Esophagus muscularis mucosa (tissue), 4 donors: ENCODE measurements at regions not wholly inside any gene's neighbourhood (a gene's known extent, or its start where the extent isn't known, plus 50 kb on each side); places are given as distances from the start of the nearest gene placed in this dataset.

ENCODE experiments used
- DNase-seq: peaks from one replicate; pipeline ENCODE4 v3.0.0-alpha.2; 2017; ENCODE audit errors: extremely low spot score
- H3K27ac ChIP-seq, 4 donors: fragments of 200-600 bp; sonication (generic); replicated peaks in 1 of 4; 1 replicate in 3 of 4; 2 replicates in 1 of 4; pipeline ENCODE4 v1.5.1; 2016 to 2019; ENCODE audit warnings: mild to moderate bottlenecking in 1 of 4
- H3K27me3 ChIP-seq, 4 donors: fragments of 200-600 bp; sonication (generic); one replicate each; pipeline versions ENCODE4 v1.5.1 to v1.6.0; 2016 to 2019
- H3K36me3 ChIP-seq, 4 donors: fragments of 200-600 bp; sonication (generic); one replicate each; pipeline ENCODE4 v1.5.1; 2016 to 2019
- H3K4me1 ChIP-seq, 4 donors: fragments of 200-600 bp; sonication (generic); one replicate each; pipeline ENCODE4 v1.5.1; 2016 to 2019
- H3K4me3 ChIP-seq, 4 donors: fragments of 200-600 bp; sonication (generic); 1 replicate in 2 of 4; 2 replicates in 2 of 4; pipeline ENCODE4 v1.5.1; 2016 to 2019; ENCODE audit warnings: mild to moderate bottlenecking in 4 of 4, moderate library complexity in 1 of 4
- H3K9me3 ChIP-seq, 4 donors: fragments of 200-600 bp; sonication (generic); 1 replicate in 3 of 4; 2 replicates in 1 of 4; pipeline ENCODE4 v1.5.1; 2016 to 2019
- EP300 ChIP-seq: sonication (generic); formaldehyde crosslinking; IDR thresholded peaks from one replicate; pipeline ENCODE4 v1.6.1; 2017; ENCODE audit warnings: antibody characterized with exemption
- POLR2A ChIP-seq: fragments of 450-650 bp; IDR thresholded peaks from one replicate; pipeline ENCODE4 v1.6.1; 2017; ENCODE audit warnings: antibody characterized with exemption, moderate library complexity, mild to moderate bottlenecking, low read depth
- POLR2AphosphoS5 ChIP-seq, 2 donors: sonication (generic); formaldehyde crosslinking; IDR thresholded peaks; one replicate each; pipeline ENCODE4 v1.6.1; 2017; ENCODE audit warnings: antibody characterized with exemption in 2 of 2
- WGBS: methylation state at CpG from one replicate; pipeline ENCODE4 v1.1.5; 2018; 5-methylcytosine and 5-hydroxymethylcytosine counted together
- intact Hi-C: fragments of 100-400 bp; cut with DNase I; formaldehyde crosslinking; loops from one replicate; pipeline ENCODE4 v1.15.1; 2023
- TF ChIP-seq, protein P1 (sequence below), 3 experiments: fragments of 200-600 bp in 2 of 3; fragments of 450-650 bp in 1 of 3; sonication (generic) in 2 of 3; IDR thresholded peaks; one replicate each; pipeline ENCODE4 v1.5.1; 2017 to 2019; ENCODE audit warnings: antibody characterized with exemption in 3 of 3, mild to moderate bottlenecking in 2 of 3, moderate library complexity in 1 of 3

DNA sequence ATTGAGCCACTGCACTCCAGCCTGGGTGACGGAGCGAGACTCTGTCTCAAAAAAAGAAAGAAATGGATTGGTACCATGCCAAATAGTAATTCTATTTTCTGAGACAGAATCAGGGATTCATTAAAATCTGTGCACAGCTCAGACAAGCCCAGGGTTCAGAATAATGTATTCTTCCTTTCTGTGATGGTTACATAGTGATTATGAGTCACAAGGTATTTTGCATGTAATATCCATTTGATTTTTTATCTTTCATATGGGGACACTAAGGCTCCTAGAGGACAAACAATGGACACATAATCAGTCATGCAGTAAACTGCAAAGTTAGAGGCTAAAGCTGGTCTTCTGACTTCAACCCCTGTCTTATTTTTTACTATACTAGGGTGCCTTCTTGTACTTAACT lies 156.8 kb upstream of the COL8A1 start:
- Histone ChIP-seq H3K4me3 (no peak overlapping the region), H3K27ac (no peak overlapping the region), H3K4me1 (no peaks in the 10 kb centered on the region), H3K27me3 (no peaks in the 10 kb centered on the region), H3K9me3 (peaks cover 0 to 7% (median 3%) of the 10 kb centered on the region in 4 donors), H3K36me3 (no peaks in the 10 kb centered on the region)
- 86% methylated on average over 2 of the region's 2 CpGs for WGBS
- DNase-seq = no peak
- intact Hi-C loops = no loop called here
- no peak for TF ChIP-seq POLR2AphosphoS5 (IDR thresholded peaks at IDR 0.05)
- TF ChIP-seq POLR2A = no peak
- TF ChIP-seq, protein P1, sequence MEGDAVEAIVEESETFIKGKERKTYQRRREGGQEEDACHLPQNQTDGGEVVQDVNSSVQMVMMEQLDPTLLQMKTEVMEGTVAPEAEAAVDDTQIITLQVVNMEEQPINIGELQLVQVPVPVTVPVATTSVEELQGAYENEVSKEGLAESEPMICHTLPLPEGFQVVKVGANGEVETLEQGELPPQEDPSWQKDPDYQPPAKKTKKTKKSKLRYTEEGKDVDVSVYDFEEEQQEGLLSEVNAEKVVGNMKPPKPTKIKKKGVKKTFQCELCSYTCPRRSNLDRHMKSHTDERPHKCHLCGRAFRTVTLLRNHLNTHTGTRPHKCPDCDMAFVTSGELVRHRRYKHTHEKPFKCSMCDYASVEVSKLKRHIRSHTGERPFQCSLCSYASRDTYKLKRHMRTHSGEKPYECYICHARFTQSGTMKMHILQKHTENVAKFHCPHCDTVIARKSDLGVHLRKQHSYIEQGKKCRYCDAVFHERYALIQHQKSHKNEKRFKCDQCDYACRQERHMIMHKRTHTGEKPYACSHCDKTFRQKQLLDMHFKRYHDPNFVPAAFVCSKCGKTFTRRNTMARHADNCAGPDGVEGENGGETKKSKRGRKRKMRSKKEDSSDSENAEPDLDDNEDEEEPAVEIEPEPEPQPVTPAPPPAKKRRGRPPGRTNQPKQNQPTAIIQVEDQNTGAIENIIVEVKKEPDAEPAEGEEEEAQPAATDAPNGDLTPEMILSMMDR (IDR thresholded peaks at IDR 0.05) = no peak
- TF ChIP-seq EP300 = no peak

DNA sequence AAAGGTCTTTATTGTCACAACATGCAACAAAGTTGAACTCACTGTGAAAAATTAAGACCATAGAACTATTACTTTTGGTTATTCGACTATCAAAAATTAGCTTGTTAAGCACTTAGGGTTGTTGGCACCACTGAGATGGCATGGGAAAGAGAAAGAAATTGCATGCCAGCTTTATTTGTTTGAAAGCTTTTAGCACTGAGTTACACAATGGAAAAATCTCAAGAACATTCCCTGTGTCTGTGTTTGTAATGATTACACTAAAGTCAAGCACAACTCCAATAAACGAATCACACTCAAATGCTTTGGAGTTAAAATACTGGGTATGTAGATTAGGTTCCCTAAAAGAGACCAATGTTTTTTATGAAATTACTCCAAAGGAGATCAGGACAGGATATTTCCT lies 158.6 kb upstream of the COL8A1 start:
- Histone ChIP-seq H3K36me3 (no peaks in the 10 kb centered on the region), H3K27ac (no peak overlapping the region), H3K4me1 (no peaks in the 10 kb centered on the region), H3K4me3 (no peak overlapping the region), H3K27me3 (no peaks in the 10 kb centered on the region), H3K9me3 (peaks cover 0 to 7% (median 3%) of the 10 kb centered on the region in 4 donors)
- TF ChIP-seq POLR2AphosphoS5 (IDR thresholded peaks at IDR 0.05) (no peak), EP300 (no peak), POLR2A (no peak)
- TF ChIP-seq, protein P1 (IDR thresholded peaks at IDR 0.05) = no peak
- 68% methylated on average over 2 of the region's 2 CpGs for WGBS
- intact Hi-C loops = no loop called here
- DNase-seq = no peak

DNA sequence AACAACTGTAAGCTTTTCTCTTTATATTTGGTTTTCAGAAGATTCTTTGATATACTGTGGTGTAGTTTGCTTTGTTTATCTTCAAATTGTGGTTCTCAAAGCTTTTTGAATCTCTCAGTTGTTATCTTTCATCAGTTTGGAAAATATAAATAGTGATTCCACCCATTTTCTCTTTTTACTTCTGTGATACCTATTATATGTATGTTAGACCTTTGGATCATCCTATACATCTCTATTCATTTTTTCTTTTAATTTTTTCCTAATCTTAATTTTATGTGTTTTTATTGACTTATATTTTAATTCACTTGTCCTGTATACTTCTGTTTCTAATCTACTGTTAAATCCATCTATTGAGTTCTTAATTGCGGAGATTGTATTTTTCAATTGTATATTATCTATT lies 160.7 kb upstream of the COL8A1 start:
- 97% methylated on average over 1 of the region's 1 CpG for WGBS
- intact Hi-C loops = no loop called here
- Histone ChIP-seq H3K4me3 (no peak overlapping the region), H3K4me1 (peaks cover 0 to 4% (median 0%) of the 10 kb centered on the region in 4 donors), H3K9me3 (peaks cover 0 to 7% (median 3%) of the 10 kb centered on the region in 4 donors), H3K27ac (no peak overlapping the region), H3K36me3 (no peaks in the 10 kb centered on the region), H3K27me3 (no peaks in the 10 kb centered on the region)
- DNase-seq = no peak
- TF ChIP-seq EP300 (no peak), POLR2AphosphoS5 (IDR thresholded peaks at IDR 0.05) (no peak), POLR2A (no peak)
- TF ChIP-seq, protein P1 (IDR thresholded peaks at IDR 0.05) = no peak

DNA sequence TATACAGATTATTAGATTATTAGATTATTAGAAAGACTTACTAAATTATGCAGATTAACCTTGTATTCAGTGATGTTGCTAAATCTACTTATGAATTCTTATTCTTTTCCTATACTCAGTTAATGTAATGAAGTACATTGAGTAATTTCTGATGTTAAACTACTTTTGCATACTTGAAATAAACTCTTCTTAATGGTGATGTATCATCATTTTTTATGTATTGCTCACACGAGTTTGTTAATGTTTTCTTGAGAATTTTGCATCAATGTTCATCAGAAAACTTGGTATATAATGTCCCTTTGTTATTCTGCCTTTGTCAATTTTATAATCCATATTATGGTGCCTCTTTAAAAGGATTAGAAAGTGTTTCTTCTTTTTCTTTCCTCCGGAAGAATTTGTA lies 163.2 kb upstream of the COL8A1 start:
- Histone ChIP-seq H3K9me3 (peaks cover 0 to 7% (median 3%) of the 10 kb centered on the region in 4 donors), H3K4me3 (no peak overlapping the region), H3K4me1 (peaks cover 0 to 4% (median 0%) of the 10 kb centered on the region in 4 donors), H3K36me3 (no peaks in the 10 kb centered on the region), H3K27ac (no peak overlapping the region), H3K27me3 (no peaks in the 10 kb centered on the region)
- no peak for DNase-seq
- intact Hi-C loops = no loop called here
- TF ChIP-seq, protein P1 (IDR thresholded peaks at IDR 0.05) = no peak
- TF ChIP-seq POLR2A = no peak
- TF ChIP-seq POLR2AphosphoS5 (IDR thresholded peaks at IDR 0.05) = no peak
- TF ChIP-seq EP300 = no peak
- 59% methylated on average over 2 of the region's 2 CpGs for WGBS

DNA sequence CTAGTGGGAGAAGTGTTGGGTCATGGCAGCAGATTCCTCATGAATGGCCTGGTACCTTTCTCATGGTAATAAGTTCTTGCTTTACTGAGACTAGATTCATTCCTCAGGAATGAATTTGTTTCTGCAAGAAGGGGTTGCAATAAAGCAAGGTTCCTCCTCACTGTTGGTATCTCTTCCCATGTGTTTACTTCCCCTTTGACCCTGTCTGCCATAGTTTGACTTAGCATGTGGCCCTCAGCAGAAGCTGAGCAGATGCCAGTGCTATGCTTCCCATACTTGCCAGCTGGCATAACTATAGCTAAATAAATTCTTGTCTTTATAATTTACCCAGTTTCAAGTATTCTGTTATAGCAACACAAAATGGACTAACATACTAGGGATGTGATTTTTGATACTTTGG lies 163.6 kb upstream of the COL8A1 start:
- no peaks in the 10 kb centered on the region for H3K27me3 ChIP-seq
- H3K4me3 ChIP-seq = no peak overlapping the region
- DNase-seq = no peak
- H3K9me3 ChIP-seq = peaks cover 0 to 7% (median 3%) of the 10 kb centered on the region in 4 donors
- H3K4me1 ChIP-seq = peaks cover 0 to 4% (median 0%) of the 10 kb centered on the region in 4 donors
- H3K36me3 ChIP-seq = no peaks in the 10 kb centered on the region
- TF ChIP-seq EP300 = no peak
- no peak for TF ChIP-seq POLR2A
- TF ChIP-seq POLR2AphosphoS5 (IDR thresholded peaks at IDR 0.05) = no peak
- TF ChIP-seq, protein P1 (IDR thresholded peaks at IDR 0.05) = no peak
- intact Hi-C loops = no loop called here
- H3K27ac ChIP-seq = no peak overlapping the region
